ENCODE measurements at regions not wholly inside any gene's neighbourhood (a gene's known extent, or its start where the extent isn't known, plus 50 kb on each side); places are given as distances from the start of the nearest gene placed in this dataset.

- no peak for TF ChIP-seq CTCF (IDR thresholded peaks at IDR 0.05; ENCODE audit: insufficient read depth, low read length, poor library complexity, severe bottlenecking)
- no peaks in the 10 kb centered on the region for H3K36me3 ChIP-seq (ENCODE audit: control insufficient read depth, insufficient read depth, low read length)
- no peak for DNase-seq (ENCODE audit: extremely low read depth, insufficient read length)
- H3K27me3 ChIP-seq (replicated peaks; ENCODE audit: control insufficient read depth, insufficient read depth, low read length), result no peaks in the 10 kb centered on the region
- H3K4me3 ChIP-seq (replicated peaks; ENCODE audit: low read depth, low read length), result no peak overlapping the region
These were observed 1139.9 kb upstream of the FLRT2 start for GRCh38 chr14:84390010-84390409.

- no peak for DNase-seq (ENCODE audit: extremely low read depth, insufficient read length)
- no peak for TF ChIP-seq CTCF (IDR thresholded peaks at IDR 0.05; ENCODE audit: insufficient read depth, low read length, poor library complexity, severe bottlenecking)
- H3K36me3 ChIP-seq (ENCODE audit: control insufficient read depth, insufficient read depth, low read length), result no peaks in the 10 kb centered on the region
These were observed 1132.3 kb upstream of the FLRT2 start for GRCh38 chr14:84397631-84398030.

GRCh38 chr14:84399296-84399910, 1130.5 kb upstream of the FLRT2 start:
- Histone ChIP-seq H3K4me3 (replicated peaks; ENCODE audit: low read depth, low read length) (no peak overlapping the region), H3K27me3 (replicated peaks; ENCODE audit: control insufficient read depth, insufficient read depth, low read length) (no peaks in the 10 kb centered on the region), H3K36me3 (ENCODE audit: control insufficient read depth, insufficient read depth, low read length) (no peaks in the 10 kb centered on the region)
- DNase-seq (ENCODE audit: extremely low read depth, insufficient read length), result no peak
- no peak for TF ChIP-seq CTCF (IDR thresholded peaks at IDR 0.05; ENCODE audit: insufficient read depth, low read length, poor library complexity, severe bottlenecking)

More at GRCh38 chr14:84397631-84398030, 1132.3 kb upstream of the FLRT2 start:
- no peaks in the 10 kb centered on the region for H3K27me3 ChIP-seq (replicated peaks; ENCODE audit: control insufficient read depth, insufficient read depth, low read length)
- H3K4me3 ChIP-seq (replicated peaks; ENCODE audit: low read depth, low read length), result no peak overlapping the region

GRCh38 chr14:84401631-84402030, 1128.3 kb upstream of the FLRT2 start:
- H3K4me3 ChIP-seq (replicated peaks; ENCODE audit: low read depth, low read length), result no peak overlapping the region
- no peak for DNase-seq (ENCODE audit: extremely low read depth, insufficient read length)
- no peaks in the 10 kb centered on the region for H3K36me3 ChIP-seq (ENCODE audit: control insufficient read depth, insufficient read depth, low read length)
- no peaks in the 10 kb centered on the region for H3K27me3 ChIP-seq (replicated peaks; ENCODE audit: control insufficient read depth, insufficient read depth, low read length)
- no peak for TF ChIP-seq CTCF (IDR thresholded peaks at IDR 0.05; ENCODE audit: insufficient read depth, low read length, poor library complexity, severe bottlenecking)

- H3K27me3 ChIP-seq (replicated peaks; ENCODE audit: control insufficient read depth, insufficient read depth, low read length), result no peaks in the 10 kb centered on the region
- DNase-seq (ENCODE audit: extremely low read depth, insufficient read length), result no peak
- no peak for TF ChIP-seq CTCF (IDR thresholded peaks at IDR 0.05; ENCODE audit: insufficient read depth, low read length, poor library complexity, severe bottlenecking)
- no peaks in the 10 kb centered on the region for H3K36me3 ChIP-seq (ENCODE audit: control insufficient read depth, insufficient read depth, low read length)
- no peak overlapping the region for H3K4me3 ChIP-seq (replicated peaks; ENCODE audit: low read depth, low read length)
These were observed 1126.4 kb upstream of the FLRT2 start for GRCh38 chr14:84403585-84403984.

GRCh38 chr14:84404246-84404645, 1125.7 kb upstream of the FLRT2 start:
- TF ChIP-seq CTCF (IDR thresholded peaks at IDR 0.05; ENCODE audit: insufficient read depth, low read length, poor library complexity, severe bottlenecking), result no peak
- DNase-seq (ENCODE audit: extremely low read depth, insufficient read length), result no peak
- Histone ChIP-seq H3K4me3 (replicated peaks; ENCODE audit: low read depth, low read length) (no peak overlapping the region), H3K27me3 (replicated peaks; ENCODE audit: control insufficient read depth, insufficient read depth, low read length) (no peaks in the 10 kb centered on the region), H3K36me3 (ENCODE audit: control insufficient read depth, insufficient read depth, low read length) (no peaks in the 10 kb centered on the region)
